ENCODE measurements at regions not wholly inside any gene's neighbourhood (a gene's known extent, or its start where the extent isn't known, plus 50 kb on each side); places are given as distances from the start of the nearest gene placed in this dataset.
"Not testable (repeated sequence)": the region's sequence is repeated elsewhere in the genome, so short reads cannot be mapped to it uniquely, and the experiment has no call there.

DNA sequence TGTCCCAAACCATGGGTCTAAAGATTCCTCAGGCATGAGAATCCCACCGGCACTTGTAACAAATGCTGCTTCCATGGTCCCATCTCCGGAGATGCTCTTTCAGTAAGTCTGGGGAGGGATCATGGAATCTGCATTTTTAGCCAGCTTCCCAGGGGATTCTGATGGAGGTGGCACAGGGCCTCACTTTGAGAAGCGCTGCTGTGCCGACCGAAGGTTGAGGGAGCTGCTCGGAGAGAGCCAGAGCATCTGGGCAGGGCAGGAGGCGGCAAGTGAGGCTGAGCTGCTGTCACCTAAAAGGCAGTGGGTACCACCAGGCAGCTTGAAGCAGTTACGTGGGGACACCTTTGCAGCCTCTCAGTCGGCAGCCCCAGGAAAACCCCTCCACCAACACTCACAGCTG lies 100.2 kb upstream of the CDYL start:
- DNase-seq = no peak

DNA sequence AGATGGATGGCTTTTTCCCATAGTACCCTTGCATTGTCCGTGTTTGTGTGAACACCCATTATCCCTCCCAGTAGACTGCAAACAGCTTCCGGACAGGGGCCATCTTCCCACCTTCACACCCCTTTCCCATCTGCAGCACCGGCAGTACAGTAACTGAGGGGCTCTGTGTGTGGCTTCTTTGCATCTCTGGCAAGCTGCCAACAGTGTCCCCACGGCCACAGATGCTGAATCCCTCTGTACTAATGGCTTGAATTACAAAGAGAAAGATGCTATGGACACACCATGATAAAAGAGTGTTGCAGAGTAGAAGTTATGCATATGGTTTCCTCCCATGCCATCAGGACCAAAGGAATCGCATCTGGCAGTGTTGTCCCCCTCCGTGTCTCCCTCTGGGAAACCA lies 101.1 kb upstream of the CDYL start:
- DNase-seq = no peak

DNA sequence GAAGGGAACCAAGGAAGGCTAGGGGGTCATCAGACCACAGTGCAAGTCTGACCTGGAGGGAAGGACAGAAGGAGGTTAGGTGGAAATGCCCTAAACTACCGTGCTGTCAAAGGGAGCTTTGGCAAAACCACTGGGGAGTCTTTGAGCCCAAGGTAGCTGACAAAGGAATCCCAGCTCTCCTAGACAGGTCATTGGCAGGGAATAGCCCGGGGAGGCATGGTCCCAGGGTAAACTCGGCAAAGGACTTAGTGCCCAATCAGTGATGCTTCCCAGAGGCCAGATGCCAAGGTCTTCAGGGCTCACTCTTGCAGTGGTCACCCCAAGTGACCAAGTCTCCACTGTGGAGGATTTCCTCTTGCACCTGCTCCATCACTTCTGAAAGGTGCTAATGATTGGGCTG lies 102.3 kb upstream of the CDYL start:
- DNase-seq = no peak

- no peak for DNase-seq
These were observed 103.4 kb upstream of the CDYL start for GRCh38 chr6:4672772-4673171.

DNA sequence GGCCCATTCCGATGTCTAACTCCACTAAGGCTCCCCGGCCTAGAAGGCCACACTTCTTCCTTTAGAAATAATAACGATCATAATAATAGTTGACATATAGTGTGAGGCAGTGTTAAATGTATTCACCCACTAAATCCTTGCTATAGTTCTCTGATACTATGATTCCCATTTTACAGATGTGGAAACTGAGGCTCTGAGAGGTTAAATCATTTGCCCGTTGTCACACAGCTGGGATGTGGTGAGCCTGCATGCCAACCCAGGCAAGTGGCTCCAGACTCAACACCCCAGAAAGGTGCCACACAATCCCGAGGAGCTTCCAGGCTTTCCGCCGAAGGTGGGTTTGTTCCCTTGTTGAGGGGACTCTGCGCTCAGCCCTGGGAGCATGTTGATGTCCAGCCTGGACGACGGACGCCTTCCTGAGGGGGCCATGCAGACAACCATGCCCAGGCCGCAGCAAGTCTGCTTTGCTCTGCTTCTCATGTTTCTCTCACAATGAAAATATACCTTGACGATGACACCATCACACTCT lies 104.6 kb upstream of the CDYL start:
- DNase-seq = no peak

GRCh38 chr6:4670824-4671409 lies 105.3 kb upstream of the CDYL start:
- no peak for DNase-seq

- no peak for DNase-seq
These were observed 105.9 kb upstream of the CDYL start for GRCh38 chr6:4670290-4670689.

DNA sequence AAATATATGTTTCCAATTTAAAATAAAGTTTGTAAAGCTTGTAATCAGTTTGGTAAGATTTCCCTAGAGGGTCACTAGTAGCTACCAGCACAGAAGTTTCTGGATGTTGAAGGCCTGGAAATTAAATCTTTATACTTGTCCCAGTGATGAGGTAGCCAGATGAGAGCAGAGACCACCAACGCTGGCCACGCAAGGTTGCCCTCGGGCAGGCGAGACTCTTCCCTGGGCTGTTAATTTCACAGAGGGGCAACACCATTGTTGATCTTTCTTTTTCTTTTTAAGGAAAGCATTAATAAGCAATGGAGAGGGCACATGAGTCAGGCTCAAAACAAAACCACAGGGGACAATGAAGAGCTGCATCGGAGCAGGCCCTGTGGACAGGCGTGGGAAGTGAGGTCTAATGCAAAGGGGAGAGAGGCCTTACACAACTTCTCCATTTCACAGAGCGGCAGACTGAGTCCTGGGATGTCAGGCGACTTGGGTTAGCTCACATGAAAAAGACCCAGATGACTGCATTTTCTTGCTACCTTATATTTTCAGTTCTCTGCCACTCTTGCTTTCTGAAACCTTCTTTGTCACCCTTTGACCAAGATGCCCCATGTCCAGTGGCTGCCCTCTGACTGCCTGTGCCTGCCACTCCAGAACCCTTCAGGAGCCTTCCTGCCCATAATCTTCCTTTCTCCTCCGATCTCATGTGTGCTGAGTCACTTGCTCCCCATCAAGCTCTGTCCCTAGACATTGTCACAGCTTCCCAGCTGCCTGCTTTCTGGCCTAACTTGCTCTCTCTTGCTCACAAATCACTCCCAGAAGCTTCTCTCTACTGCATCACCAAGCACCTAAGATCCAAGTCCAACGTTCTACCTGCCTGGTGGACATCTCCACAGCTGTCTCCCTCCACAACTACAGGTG lies 107.7 kb upstream of the CDYL start:
- no peak for DNase-seq

DNA sequence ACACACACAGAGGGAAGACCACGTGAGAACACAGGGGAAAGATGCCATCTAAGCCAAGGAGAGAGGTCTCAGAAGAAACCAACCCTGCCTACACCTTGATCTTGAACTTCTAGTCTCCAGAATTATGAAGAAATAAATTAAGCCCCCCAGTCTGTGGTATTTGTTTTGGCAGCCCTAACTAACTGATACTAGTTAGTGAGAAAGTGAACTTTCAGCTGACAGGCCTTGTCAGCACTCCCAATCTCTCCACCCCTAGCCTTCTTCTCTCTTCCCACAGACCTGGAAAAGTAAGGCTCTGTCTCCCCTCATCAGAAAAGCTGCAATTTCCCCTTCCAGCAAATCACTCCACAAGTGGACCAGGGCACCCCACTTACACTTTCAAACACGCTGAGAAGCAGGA lies 108.6 kb upstream of the CDYL start:
- no peak for DNase-seq

DNA sequence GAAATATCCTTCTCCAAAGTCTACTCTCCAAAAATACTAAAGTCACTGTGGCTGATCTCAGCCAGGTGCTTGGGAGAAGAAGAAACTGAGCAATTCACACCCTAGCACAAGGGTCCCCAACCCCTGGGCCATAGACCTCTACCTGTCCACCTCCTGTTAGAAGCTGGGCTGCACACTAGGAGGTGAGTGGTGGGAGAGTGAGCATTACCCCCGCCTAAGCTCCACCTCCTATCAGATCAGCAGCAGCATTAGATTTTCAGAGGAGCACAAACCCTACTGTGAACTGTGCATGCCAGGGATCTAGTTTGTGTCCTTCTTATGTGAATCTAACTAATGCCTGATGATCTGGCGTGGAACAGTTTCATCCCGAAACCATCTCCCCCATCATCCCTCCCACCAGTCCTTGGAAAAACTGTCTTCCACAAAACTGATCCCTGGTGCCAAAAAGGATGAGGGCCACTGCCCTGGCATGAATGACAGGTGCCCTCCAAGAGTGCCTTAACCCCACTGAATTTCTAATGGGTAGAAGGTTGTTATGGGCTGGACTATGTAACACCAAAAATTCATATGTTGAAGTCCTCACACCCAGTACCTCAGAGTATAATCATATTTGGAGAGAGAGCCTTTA lies 109.2 kb upstream of the CDYL start:
- DNase-seq = no peak

DNA sequence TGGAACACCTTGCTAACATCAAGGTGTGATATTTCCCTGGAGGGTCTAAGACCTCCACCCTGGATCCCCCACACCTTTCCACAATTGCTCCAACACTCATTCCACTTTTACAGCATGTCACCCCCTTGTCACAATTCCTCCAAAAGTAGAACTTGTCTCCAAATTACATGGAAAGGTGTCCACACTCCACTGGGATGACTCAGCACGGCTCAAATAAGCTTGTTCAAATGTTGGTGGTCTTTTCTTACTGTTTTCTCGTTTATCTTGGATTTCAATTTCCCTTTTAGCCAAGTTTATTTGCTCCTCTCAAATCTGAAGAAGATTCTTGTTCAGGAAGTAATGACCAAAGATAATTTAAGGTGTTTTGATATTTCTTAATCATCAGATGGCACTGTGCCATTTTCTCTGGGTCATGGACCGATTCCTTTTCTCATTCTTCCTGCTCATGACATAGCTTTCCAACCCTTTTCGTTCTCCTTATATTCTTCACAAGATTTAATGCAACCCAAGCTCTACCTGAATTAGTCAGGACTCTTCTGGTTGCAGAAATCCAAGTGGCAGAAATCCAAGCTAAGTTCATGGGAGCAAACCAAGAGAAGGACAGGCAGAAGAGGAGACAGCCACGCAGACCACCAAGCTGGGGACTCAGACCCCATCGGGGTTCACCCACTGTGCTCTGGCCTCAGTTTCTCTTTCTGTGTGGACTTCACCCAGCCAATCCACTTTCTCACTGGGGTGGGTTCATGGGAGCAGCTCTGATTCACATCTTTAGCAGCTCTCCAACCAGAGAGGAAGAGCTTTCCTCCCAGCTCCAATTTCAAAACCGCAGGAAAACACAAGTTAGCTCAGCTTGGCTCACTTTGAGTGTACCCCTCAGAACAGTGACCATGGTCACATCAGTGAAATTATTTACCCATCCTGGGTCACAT lies 110.5 kb upstream of the CDYL start:
- DNase-seq = no peak

GRCh38 chr6:4664911-4665310 lies 111.3 kb upstream of the CDYL start:
- DNase-seq = no peak

GRCh38 chr6:4664117-4664626 lies 112.0 kb upstream of the CDYL start:
- no peak for DNase-seq

DNA sequence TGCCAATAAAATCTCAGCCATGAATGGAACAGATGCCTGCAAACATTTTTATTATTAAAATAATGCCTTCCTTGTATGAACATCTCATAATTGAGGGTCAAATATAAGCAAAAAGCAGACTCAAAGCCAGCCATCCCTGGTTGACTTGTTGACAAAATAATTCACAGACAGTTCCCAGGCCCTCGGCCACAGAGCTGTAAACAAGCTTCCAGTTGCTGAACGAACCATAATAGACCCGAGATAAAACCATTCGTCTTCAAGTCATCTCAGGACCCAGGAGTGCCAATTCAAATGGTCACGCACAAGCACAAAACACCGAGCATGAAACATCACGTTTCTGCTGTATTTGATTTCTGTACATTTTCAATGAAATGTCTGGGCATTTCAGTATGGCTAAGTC lies 113.3 kb upstream of the CDYL start:
- DNase-seq = no peak

GRCh38 chr6:4661391-4661790 lies 114.8 kb upstream of the CDYL start:
- DNase-seq = no peak

- DNase-seq = no peak
These were observed 115.6 kb upstream of the CDYL start for GRCh38 chr6:4660377-4661321.

DNA sequence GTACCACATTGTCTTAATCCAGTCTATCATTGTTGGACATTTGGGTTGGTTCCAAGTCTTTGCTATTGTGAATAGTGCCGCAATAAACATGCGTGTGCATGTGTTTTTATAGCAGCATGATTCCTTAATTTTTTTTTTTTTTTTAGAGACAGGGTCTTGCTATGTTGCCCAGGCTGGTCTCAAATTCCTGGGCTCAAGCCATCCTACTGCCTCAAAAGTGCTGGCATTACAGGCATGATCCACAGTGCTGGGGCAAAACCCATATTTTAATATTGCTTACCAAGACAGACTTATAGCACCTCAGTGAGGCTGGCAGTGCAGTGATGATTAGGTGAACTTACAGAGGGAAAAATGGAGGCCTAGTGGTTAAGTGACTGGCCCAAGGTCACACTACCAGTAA lies 116.5 kb upstream of the CDYL start:
- not testable (repeated sequence) for DNase-seq

DNA sequence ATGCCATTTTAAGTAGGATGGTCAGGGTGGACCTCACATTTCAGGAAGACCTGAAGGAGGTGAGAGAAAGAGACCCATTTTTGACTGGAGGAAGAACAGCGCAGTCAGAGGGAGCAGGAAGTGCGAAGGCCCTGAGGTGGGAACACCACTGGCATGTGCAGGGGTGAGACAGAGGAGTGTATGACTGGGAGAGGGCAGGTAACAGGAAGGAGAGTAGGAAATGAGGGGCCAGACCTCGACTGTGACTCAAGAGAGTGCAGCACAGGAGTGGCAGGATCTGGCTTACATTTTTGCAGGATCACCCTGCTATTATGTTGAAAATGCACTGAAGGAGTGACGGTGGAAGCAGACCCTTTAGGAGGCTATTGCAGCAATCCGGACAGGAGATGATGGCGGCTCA lies 117.7 kb upstream of the CDYL start:
- DNase-seq = no peak

GRCh38 chr6:4656106-4656505 lies 120.1 kb upstream of the CDYL start:
- no peak for DNase-seq

DNA sequence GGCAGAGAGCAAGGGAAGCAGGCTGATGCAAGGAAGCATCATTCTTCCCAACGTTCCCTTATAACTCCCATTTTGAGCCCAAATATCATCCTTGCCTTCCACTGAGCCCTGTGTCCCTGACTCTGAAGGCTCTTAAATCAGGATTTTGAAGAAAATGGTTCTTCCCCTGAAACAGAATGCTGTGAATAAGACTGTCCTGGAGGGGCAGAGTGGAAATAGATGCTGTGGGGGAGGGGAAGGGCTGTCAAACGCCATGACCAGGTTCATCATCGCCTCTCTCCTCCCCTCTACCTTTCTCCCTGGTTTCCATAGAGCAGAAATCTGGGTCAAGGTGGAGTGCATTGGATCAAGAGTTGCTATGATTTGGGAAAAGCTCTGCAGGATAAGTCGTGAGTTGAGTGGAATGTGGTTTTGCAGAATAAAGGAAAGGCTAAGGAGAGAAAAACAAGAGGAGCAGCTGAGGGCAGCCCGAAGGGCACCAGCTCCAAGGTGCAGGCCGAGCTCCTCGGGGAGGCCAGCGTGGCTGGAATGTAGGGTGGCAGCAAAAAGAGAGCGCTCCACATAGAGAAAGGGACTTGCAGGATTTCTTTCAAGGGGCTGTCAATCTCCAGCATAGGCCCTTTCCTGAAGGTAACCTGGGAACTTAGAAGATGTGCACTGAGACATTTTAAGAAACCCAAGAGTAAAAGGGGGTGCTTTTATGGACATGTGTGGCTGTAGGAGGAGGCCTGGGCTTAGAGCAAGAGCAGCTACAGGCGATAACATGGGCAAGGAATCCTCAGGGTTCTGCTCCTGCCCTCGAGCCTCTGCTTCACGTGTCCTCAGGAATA lies 120.8 kb upstream of the CDYL start:
- DNase-seq = no peak

Data from NCI-H510A (cell line).